H1 (cell line): ENCODE measurements at regions not wholly inside any gene's neighbourhood (a gene's known extent, or its start where the extent isn't known, plus 50 kb on each side); places are given as distances from the start of the nearest gene placed in this dataset.

Experiments used
- CTCF ChIA-PET: fragments of 300-600 bp; sonication (Branson Sonifier 250); formaldehyde crosslinking; loops from one replicate; lab custom pipeline; 2021; ENCODE audit not compliant: partially characterized antibody; lab: Charles Lee
- POLR2A ChIA-PET: fragments of 300-600 bp; sonication (Branson Sonifier 250); formaldehyde crosslinking; loops from one replicate; lab custom pipeline; 2021; ENCODE audit warnings: inconsistent platforms; ENCODE audit not compliant: partially characterized antibody; lab: Charles Lee
- DNase-seq, 2 experiments: peaks; one replicate each; pipeline versions ENCODE4 v3.0.0 to v3.0.0-alpha.2; 2010 to 2022; ENCODE audit warnings: low spot score in 2 of 2, low read depth in 1 of 2, mixed read lengths in 1 of 2
- FAIRE-seq: peaks from 2 replicates; lab custom pipeline; 2011; peaks lifted over from hg19 to GRCh38; lab: Jason Lieb, UNC
- H2AFZ ChIP-seq: 2 replicates; pipeline ENCODE4 v1.8.1; 2012; ENCODE audit warnings: low read length, inconsistent platforms
- H2AK5ac ChIP-seq: 2 replicates; pipeline ENCODE4 v1.6.1; 2013; ENCODE audit warnings: low read depth, low read length
- H2BK120ac ChIP-seq: replicated peaks from 2 replicates; pipeline ENCODE3; 2013; ENCODE audit warnings: low read depth, low read length, inconsistent platforms
- H2BK12ac ChIP-seq: 2 replicates; pipeline ENCODE4 v1.6.1; 2013; ENCODE audit warnings: low read depth, low read length
- H2BK15ac ChIP-seq: 2 replicates; pipeline ENCODE4 v1.6.1; 2013; ENCODE audit warnings: low read length
- H2BK20ac ChIP-seq: 2 replicates; pipeline ENCODE4 v1.6.1; 2013; ENCODE audit warnings: low read length
- H2BK5ac ChIP-seq: 2 replicates; pipeline ENCODE4 v1.6.1; 2013; ENCODE audit warnings: low read depth, low read length
- H3K14ac ChIP-seq: 2 replicates; pipeline ENCODE4 v1.6.1; 2013; ENCODE audit warnings: inconsistent platforms; ENCODE audit not compliant: insufficient read length
- H3K18ac ChIP-seq: 2 replicates; pipeline ENCODE4 v1.6.1; 2013; ENCODE audit warnings: low read length; ENCODE audit errors: extremely low read depth
- H3K23ac ChIP-seq: 2 replicates; pipeline ENCODE4 v1.6.1; 2013; ENCODE audit warnings: inconsistent platforms; ENCODE audit not compliant: insufficient read length
- H3K23me2 ChIP-seq: 2 replicates; pipeline ENCODE4 v1.6.1; 2013; ENCODE audit warnings: low read depth, low read length
- H3K27ac ChIP-seq: 2 replicates; pipeline ENCODE4 v1.6.1; 2011; ENCODE audit warnings: low read depth, low read length, inconsistent platforms
- H3K27me3 ChIP-seq, 4 experiments: replicated peaks in 1 of 4; 1 replicate in 1 of 4; 2 replicates in 3 of 4; pipeline versions ENCODE4 v1.6.1 to v1.8.1; 2011 to 2013; ENCODE audit warnings: low read length in 3 of 4, mild to moderate bottlenecking in 3 of 4, inconsistent platforms in 2 of 4, mixed read lengths in 2 of 4, moderate library complexity in 1 of 4; ENCODE audit not compliant: control insufficient read depth in 3 of 4, insufficient read depth in 3 of 4; ENCODE audit errors: extremely low read depth in 1 of 4
- H3K36me3 ChIP-seq, 4 experiments: 2 replicates each; pipeline versions ENCODE4 v1.6.1 to v1.8.1; 2011 to 2013; ENCODE audit warnings: mild to moderate bottlenecking in 4 of 4, low read length in 3 of 4, moderate library complexity in 2 of 4, control low read depth in 1 of 4, inconsistent platforms in 1 of 4; ENCODE audit not compliant: insufficient read depth in 4 of 4, control insufficient read depth in 2 of 4
- H3K4ac ChIP-seq: replicated peaks from 2 replicates; pipeline ENCODE3; 2013; ENCODE audit warnings: low read length, low read depth, mixed read lengths, inconsistent platforms; ENCODE audit not compliant: insufficient read length
- H3K4me1 ChIP-seq, 4 experiments: replicated peaks in 1 of 4; 1 replicate in 1 of 4; 2 replicates in 3 of 4; pipeline versions ENCODE4 v1.6.1 to v1.8.1; 2011 to 2013; ENCODE audit warnings: low read length in 3 of 4, inconsistent platforms in 2 of 4, mixed read lengths in 1 of 4; ENCODE audit not compliant: insufficient read depth in 4 of 4, control insufficient read depth in 3 of 4
- H3K4me2 ChIP-seq, 2 experiments: 2 replicates each; pipeline versions ENCODE4 v1.6.1 to v1.8.1; 2011 to 2013; ENCODE audit warnings: low read depth in 2 of 2, low read length in 2 of 2, control low read depth in 1 of 2, inconsistent platforms in 1 of 2, mild to moderate bottlenecking in 1 of 2; ENCODE audit not compliant: insufficient read depth in 1 of 2
- H3K4me3 ChIP-seq, 4 experiments: fragments of 200-600, 300-600 bp in 1 of 4; sonication (generic), shearing (Covaris generic), sonication (Bioruptor Twin) in 1 of 4; 2 replicates each; pipeline versions ENCODE4 v1.5.1 to v1.8.1; 2011 to 2016; ENCODE audit warnings: low read length in 4 of 4, low read depth in 3 of 4, control low read depth in 2 of 4, inconsistent platforms in 2 of 4, mild to moderate bottlenecking in 2 of 4, mixed read lengths in 1 of 4, moderate library complexity in 1 of 4; ENCODE audit not compliant: insufficient read depth in 2 of 4; ENCODE audit errors: extremely low read depth in 1 of 4
- H3K56ac ChIP-seq: replicated peaks from 2 replicates; pipeline ENCODE3; 2013; ENCODE audit warnings: low read depth, mild to moderate bottlenecking, mixed read lengths, low read length, inconsistent platforms; ENCODE audit not compliant: insufficient read length
- H3K79me1 ChIP-seq: 2 replicates; pipeline ENCODE4 v1.6.1; 2013; ENCODE audit warnings: low read depth, low read length, control low read depth
- H3K79me2 ChIP-seq, 2 experiments: 2 replicates each; pipeline versions ENCODE4 v1.6.1 to v1.8.1; 2012 to 2013; ENCODE audit warnings: low read length in 2 of 2, mild to moderate bottlenecking in 2 of 2, inconsistent platforms in 1 of 2; ENCODE audit not compliant: insufficient read depth in 2 of 2, control insufficient read depth in 1 of 2
- H3K9ac ChIP-seq, 4 experiments: replicated peaks in 1 of 4; 1 replicate in 1 of 4; 2 replicates in 3 of 4; pipeline versions ENCODE4 v1.6.1 to v1.8.1; 2011 to 2013; ENCODE audit warnings: low read depth in 3 of 4, low read length in 3 of 4, control low read depth in 2 of 4, mild to moderate bottlenecking in 2 of 4, moderate library complexity in 2 of 4, inconsistent platforms in 1 of 4; ENCODE audit errors: extremely low read depth in 1 of 4
- H3K9me3 ChIP-seq, 2 experiments: 2 replicates each; pipeline versions ENCODE4 v1.6.1 to v1.8.1; 2012 to 2013; ENCODE audit warnings: mild to moderate bottlenecking in 2 of 2, moderate library complexity in 2 of 2, control low read depth in 1 of 2, inconsistent platforms in 1 of 2, low read depth in 1 of 2, low read length in 1 of 2, mixed read lengths in 1 of 2; ENCODE audit not compliant: insufficient read depth in 2 of 2
- H4K20me1 ChIP-seq, 2 experiments: replicated peaks in 1 of 2; 2 replicates each; pipeline versions ENCODE3 to v1.8.1; 2011 to 2013; ENCODE audit warnings: inconsistent platforms in 2 of 2, low read length in 2 of 2, mild to moderate bottlenecking in 1 of 2; ENCODE audit not compliant: insufficient read depth in 2 of 2, control insufficient read depth in 1 of 2
- H4K5ac ChIP-seq: 2 replicates; pipeline ENCODE4 v1.6.1; 2013; ENCODE audit warnings: low read length, low read depth, mixed read lengths, inconsistent platforms; ENCODE audit not compliant: insufficient read length
- H4K8ac ChIP-seq: 2 replicates; pipeline ENCODE4 v1.8.0; 2013; ENCODE audit warnings: mild to moderate bottlenecking, moderate library complexity, low read length, inconsistent platforms; ENCODE audit not compliant: insufficient read depth; ENCODE audit errors: extremely low read depth
- H4K91ac ChIP-seq: replicated peaks from 2 replicates; pipeline ENCODE3; 2013; ENCODE audit warnings: low read length, mixed read lengths, inconsistent platforms; ENCODE audit not compliant: insufficient read length
- GTF2F1 ChIP-seq: IDR thresholded peaks from 2 replicates; pipeline ENCODE4 v1.6.1; 2012; ENCODE audit warnings: low read depth, low read length, improper control_type of control experiment, borderline replicate concordance
- NRF1 ChIP-seq: IDR thresholded peaks from 2 replicates; pipeline ENCODE4 v1.6.1; 2011; ENCODE audit warnings: mild to moderate bottlenecking, low read depth, low read length, improper control_type of control experiment
- SP4 ChIP-seq: IDR thresholded peaks from 2 replicates; pipeline ENCODE4 v1.6.1; 2012; ENCODE audit warnings: low read length, inconsistent platforms
- SRF ChIP-seq: IDR thresholded peaks from 2 replicates; pipeline ENCODE4 v1.6.1; 2011; ENCODE audit warnings: mild to moderate bottlenecking, low read depth, low read length, moderate library complexity
- WGBS, 2 experiments: shearing (Covaris generic) in 1 of 2; methylation state at CpG; one replicate each; pipeline versions ENCODE4 v1.1.6 to v1.1.7; 2013 to 2015; ENCODE audit warnings: low lambda C conversion rate in 2 of 2, mixed read lengths in 2 of 2, inconsistent platforms in 1 of 2, low coverage in 1 of 2, missing lambda C conversion rate in 1 of 2; ENCODE audit not compliant: insufficient replicate concordance in 2 of 2, insufficient coverage in 1 of 2, insufficient read length in 1 of 2; ENCODE audit errors: extremely low coverage in 1 of 2, missing lambda C conversion rate in 1 of 2; 5-methylcytosine and 5-hydroxymethylcytosine counted together

DNA sequence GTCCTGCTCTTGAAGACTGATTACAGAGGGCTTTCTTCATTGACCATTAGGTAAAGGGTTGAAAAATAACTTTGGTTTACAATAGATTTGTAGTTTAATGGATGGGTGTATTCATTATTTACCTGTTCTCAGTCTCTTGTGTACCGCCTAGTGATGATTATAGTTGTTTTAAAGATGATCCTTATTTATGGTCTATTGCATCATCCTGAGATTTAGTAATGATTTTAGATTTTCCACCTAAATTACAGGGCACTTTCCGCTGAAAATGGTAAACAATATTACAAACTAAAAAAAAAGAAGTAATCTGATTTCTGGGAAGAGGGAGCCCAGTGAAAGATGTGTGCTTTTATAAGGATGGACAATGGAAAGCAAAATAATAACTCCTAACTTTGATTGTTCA is 78.4 kb upstream of the TMEM33 start:
- no peak overlapping the region for H2BK15ac ChIP-seq
- no peak overlapping the region for H3K4me3 ChIP-seq
- H3K4me2 ChIP-seq = no peak overlapping the region

More for the DNA sequence above, 78.4 kb upstream of the TMEM33 start:
- Histone ChIP-seq H2BK20ac (no peak overlapping the region), H4K8ac (no peak overlapping the region), H2AK5ac (no peak overlapping the region), H3K14ac (no peak overlapping the region), H3K79me2 (no peaks in the 10 kb centered on the region), H4K5ac (no peak overlapping the region), H2AFZ (no peak overlapping the region), H3K23me2 (no peaks in the 10 kb centered on the region), H3K4me1 (no peaks in the 10 kb centered on the region), H3K27ac (no peak overlapping the region), H3K4ac (no peak overlapping the region), H3K79me1 (no peaks in the 10 kb centered on the region), H3K27me3 (no peaks in the 10 kb centered on the region; a peak in 1 of 7 replicates), H3K56ac (no peak overlapping the region), H2BK120ac (no peak overlapping the region), H4K91ac (no peak overlapping the region), H3K23ac (no peak overlapping the region), H3K18ac (no peak overlapping the region), H2BK5ac (no peak overlapping the region), H3K36me3 (no peaks in the 10 kb centered on the region), H3K9me3 (no peaks in the 10 kb centered on the region), H3K9ac (no peak overlapping the region), H2BK12ac (no peak overlapping the region), H4K20me1 (no peaks in the 10 kb centered on the region)
- CTCF ChIA-PET = no interaction called here
- WGBS, 2 experiments = 91% methylated on average over 2 of the region's 2 CpGs; no CpG with 5 or more reads in 1 of the 2 experiments
- FAIRE-seq (no peak), DNase-seq (no peak)
- POLR2A ChIA-PET = no interaction called here
- TF ChIP-seq SP4 (no peak), NRF1 (no peak), SRF (no peak), GTF2F1 (no peak)
